Embryonic facial prominence (tissue), 1 donor: ENCODE measurements at regions not wholly inside any gene's neighbourhood (a gene's known extent, or its start where the extent isn't known, plus 50 kb on each side); places are given as distances from the start of the nearest gene placed in this dataset.

Source experiments
- DNase-seq: peaks from one replicate; pipeline ENCODE4 v3.0.0-alpha.2; 2016; ENCODE audit errors: extremely low spot score

DNA sequence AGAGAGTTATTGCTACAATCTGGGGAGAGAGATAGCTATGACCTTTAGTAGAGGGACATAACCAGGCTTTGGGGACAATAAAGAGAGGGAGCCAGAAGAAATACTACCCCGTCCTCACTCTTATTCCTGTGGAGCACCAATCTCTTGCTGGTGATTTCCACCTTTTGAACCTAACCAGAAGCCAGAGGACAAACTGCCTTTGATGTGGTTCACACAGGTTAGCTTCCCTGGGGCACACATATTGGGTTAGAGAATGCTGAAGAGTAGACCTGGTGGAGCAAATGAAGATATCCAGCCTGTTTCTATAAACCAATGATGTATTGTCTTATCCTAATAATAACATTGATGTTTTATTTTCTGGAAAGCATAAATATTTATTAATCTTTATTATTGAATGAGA lies 399.3 kb downstream of the HTR7 start:
- no peak for DNase-seq

GRCh38 chr10:90461437-90462155 lies 396.2 kb downstream of the HTR7 start:
- no peak for DNase-seq

GRCh38 chr10:90462749-90463470 lies 394.9 kb downstream of the HTR7 start:
- no peak for DNase-seq

- DNase-seq, result no peak
Measured at GRCh38 chr10:90464329-90464728, 393.5 kb downstream of the HTR7 start.

DNA sequence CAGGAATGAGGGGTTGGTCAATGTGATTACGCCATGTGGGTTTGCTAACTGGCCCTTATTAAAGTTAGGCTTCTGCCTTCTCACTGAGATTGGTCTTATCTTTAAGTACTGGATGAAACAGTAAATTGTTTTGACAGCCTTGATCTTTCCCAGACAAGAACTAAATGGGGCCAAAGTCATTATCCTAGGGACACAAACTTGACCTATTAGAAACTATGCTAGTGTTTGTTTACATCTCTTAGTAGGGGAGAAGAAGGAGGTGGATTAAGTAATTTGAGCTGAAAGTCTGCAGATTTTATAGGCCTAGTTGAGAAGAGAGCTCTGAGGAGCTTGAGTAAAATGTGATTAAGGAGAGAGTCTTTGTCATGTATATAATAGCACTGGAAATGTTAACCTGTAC lies 386.9 kb downstream of the HTR7 start:
- DNase-seq, result no peak

- no peak for DNase-seq
Measured at GRCh38 chr10:90480466-90480865, 377.4 kb downstream of the HTR7 start.

DNA sequence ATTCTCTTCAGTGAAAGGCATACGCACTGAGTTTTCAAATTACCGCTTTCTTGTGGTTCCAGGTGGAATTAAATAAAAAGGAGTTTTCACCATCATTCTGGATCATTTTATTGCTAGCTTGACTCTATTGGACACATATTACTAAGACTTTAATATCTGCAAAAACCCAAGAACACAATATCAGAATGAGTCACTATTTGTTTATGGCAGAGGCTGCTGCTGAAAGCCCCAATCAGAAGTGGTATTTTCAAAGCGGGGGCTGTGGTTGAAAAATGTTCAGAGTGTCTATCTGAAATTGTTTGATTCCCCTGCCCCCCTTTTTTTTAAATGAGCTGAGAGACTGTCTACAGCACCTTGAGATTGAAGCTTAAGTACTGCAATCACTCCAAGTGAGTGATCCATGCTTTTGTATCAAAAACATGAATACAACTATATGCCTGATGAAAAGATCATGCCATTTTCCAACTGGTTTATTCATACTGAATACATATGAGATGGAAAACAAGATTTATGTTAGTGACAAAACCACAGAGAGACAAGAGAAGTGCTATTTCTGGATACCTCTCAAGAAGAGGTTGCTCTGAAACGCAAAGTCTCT lies 376.4 kb downstream of the HTR7 start:
- no peak for DNase-seq

DNA sequence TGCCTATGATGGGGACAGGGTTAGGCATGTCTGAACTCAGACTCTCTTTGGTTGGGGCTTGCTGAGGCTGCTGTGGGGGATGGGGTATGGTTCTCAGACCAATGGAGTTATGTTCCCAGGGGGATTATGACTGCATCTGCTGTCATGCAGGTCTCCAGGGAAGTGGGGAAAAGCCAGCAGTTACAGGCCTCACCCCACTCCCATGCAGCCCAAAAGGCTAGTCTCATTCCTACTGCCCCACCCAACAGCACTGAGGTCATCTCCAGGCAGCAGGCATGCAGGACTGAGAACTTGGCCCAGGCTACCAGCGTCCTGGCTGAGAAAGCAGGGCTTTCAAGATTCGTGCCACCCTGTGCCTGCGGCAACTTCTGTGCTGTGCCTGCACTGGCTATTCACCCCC lies 373.3 kb downstream of the HTR7 start:
- DNase-seq, result no peak

DNA sequence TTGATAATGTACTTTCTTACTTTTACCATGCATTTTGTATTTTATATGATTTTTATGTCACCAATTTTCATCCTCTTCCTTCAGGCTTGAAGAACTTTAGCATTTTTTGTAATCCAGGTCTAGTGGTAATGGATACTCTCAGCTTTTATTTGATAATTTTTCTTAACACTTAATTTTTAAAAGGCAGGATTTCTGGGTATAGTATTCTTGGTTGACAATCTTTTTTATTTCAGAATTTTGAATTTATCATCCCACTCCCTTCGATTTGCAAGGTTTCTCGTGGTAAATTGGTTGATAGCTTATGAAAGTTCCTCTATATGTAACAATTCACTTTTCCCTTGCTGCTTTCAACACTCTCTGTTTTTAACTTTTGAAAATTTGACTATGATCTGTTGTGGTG lies 363.7 kb downstream of the HTR7 start:
- DNase-seq, result no peak

- no peak for DNase-seq
Measured at GRCh38 chr10:90504172-90504571, 353.7 kb downstream of the HTR7 start.

- DNase-seq, result no peak
Measured at GRCh38 chr10:90526721-90527120, 331.1 kb downstream of the HTR7 start.

DNA sequence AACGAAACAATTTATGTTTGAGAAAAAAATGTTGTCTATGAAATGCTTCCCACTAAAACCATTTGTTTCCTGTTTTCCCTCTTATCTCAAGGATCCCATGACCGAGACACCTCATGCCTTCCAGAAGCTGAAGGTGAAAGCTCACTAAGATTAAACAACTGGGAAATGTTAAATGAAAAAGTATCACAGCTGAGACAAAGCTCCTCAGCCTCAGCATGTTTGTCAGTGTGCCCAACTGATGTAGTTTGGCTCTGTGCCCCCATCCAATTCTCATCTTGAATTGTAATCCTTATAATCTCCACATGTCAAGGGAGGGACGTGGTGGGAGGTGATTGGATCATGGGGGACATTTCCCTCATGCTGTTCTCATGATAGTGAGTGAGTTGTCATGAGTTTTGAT lies 327.3 kb downstream of the HTR7 start:
- no peak for DNase-seq

GRCh38 chr10:90557385-90557784 lies 300.5 kb downstream of the HTR7 start:
- DNase-seq, result no peak

DNA sequence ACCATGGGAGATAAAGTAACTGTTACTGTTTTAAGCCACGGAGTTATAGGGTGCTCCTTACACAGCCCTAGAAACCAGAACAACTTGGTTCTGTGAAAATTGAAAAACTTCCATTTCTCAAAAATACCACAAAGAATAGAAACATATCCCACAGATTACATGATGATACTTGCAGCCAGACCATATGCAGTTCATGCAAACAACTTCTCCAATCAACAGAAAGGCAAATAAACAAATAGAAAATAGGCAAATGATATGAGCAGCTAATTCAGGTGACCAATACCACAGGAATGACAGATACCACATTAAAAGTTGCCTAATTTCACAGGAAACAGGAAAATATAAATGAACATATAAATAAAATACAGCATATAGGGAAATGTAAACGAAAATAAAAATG lies 297.5 kb downstream of the HTR7 start:
- no peak for DNase-seq

DNA sequence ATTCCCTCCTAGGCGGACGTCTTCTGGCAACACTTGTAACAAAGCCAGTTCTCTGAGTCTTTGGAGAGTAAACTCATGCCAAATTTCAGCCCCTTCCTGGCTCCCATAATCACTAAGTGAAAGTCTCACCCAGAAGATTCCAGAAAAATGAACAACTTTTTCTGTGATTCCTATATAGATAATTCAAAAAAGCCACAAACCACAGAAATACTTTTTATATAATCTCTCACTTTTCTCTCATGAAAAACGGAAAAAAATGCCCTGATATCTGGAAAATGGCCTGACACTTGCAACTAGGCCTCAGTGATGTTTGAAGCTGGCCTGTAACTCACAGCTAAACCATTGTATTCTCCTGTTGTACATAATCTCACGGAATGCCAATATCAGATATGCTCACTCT lies 296.2 kb downstream of the HTR7 start:
- DNase-seq, result no peak

DNA sequence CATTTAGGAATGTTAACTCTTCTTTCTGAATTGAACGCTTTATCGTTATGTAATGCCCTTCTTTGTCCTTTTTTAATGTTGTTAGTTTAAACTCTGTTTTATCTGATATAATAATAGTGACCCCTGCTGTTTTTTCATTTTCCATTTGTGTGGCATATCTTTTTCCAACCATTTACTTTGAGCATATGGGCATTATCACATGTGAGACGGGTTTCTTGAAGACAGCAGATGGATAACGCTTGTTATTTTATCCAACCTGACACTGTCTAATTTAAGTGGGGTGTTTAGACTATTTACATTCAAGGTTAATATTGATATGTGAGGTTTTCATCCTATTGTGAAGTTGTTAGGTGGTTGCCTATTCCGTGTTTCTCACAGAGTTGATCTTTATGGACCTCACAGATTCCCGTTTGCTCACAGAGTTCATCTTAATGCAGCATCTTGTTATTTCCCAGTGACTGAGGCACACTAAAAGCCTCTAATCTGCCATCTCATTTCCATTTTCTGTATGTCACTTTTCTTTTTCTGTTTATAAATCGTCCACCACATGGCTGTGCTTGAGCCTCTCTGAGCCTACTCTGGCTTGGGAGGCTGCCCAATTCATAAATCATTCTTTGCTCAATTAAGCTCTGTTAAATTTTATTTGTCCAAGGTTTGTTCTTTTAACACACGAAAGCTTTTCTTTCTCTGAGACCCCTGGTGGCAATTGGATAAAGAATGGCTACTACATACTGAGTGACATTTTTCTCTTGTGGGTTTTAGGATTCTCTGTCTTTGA lies 286.2 kb downstream of the HTR7 start:
- DNase-seq, result no peak

DNA sequence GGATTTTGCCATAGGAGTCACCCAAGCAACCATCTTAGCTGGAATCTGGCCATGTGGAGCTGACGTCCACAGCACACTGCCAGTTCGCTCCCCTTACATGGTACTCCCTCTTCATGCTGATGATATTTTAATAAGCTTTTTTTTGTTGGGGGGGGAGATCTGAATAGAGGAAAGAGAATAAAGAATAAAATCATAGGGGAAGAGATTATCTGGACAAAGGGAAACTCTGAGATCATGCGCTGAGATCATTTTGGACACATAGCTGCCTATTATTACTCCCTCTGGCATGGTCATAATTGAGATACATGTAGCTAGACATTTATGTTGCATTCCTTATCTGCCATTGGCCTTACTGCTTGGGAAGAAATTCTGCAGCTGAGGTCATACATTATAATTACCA lies 282.7 kb downstream of the HTR7 start:
- DNase-seq, result no peak

- no peak for DNase-seq
Measured at GRCh38 chr10:90577569-90577968, 280.3 kb downstream of the HTR7 start.

- no peak for DNase-seq
Measured at GRCh38 chr10:90579602-90580242, 278.1 kb downstream of the HTR7 start.

DNA sequence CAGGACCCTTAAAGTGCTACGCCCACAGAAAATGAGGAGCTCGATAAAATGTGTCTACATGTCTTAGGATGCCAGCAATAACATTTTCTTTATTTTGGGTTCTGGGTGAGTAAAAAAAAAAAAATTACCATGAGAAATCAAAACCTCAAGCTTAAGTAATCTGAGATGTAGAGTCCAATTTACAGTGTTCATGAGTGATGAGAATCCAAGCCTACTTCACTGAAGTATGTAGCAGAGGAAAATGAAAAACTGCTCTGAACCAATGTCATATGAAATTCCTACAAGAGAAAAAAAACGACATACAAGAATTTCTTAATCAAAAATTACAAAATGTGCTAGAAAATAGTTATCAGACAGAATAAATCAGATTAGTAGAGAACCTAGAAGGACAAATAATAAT lies 274.4 kb downstream of the HTR7 start:
- DNase-seq, result no peak

DNA sequence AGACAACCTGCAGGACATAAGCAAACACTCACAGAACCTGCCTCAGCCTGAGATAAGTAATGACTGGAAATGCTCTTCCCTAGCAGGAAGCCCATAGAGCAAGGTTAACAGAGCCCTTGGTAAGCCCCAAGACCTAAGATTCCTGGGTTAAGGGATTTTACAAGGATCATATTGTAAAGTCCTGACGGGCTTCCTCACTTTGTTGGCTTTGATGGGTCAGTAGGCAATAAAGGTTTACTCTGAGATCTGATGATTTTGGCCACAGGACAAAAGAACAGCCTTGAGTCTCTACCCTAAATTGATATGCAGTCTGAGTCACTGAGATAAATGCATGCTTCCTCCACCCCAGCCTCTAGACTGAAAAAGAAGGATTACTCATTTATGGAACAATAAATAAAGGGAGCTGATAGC lies 270.8 kb downstream of the HTR7 start:
- no peak for DNase-seq

DNA sequence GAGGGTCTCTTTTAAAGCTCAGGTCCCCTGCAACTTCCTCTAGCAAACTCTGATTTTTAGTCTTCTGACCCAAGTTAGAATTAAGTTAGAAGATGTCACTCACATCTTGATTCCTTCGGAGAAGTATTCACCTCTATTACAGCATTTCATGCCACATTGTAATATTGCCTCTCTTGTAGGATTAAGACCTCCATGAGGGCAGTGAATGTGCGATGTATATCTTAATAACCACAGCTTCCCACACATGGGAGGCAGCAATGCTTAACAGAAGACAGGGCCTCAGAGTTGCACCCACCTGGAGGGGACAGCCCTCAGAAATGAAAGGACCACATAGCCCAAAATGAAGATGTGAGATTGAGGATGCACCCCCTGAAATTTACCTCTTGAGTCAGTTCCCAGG lies 270.3 kb downstream of the HTR7 start:
- DNase-seq, result no peak
